Esophagus squamous epithelium (tissue), 4 donors: ENCODE measurements at regions not wholly inside any gene's neighbourhood (a gene's known extent, or its start where the extent isn't known, plus 50 kb on each side); places are given as distances from the start of the nearest gene placed in this dataset.

Source experiments
- POLR2A ChIP-seq, 4 donors: fragments of 450-650 bp; IDR thresholded peaks; one replicate each; pipeline ENCODE4 v1.6.1; 2017; ENCODE audit warnings: antibody characterized with exemption in 4 of 4, mild to moderate bottlenecking in 4 of 4, moderate library complexity in 3 of 4
- TF ChIP-seq, protein P1 (sequence below), 6 experiments: fragments of 450-650 bp in 4 of 6; fragments of 200-600 bp in 2 of 6; sonication (generic) in 2 of 6; IDR thresholded peaks; one replicate each; pipeline ENCODE4 v1.5.1; 2016 to 2019; ENCODE audit warnings: antibody characterized with exemption in 6 of 6, mild to moderate bottlenecking in 4 of 6, moderate library complexity in 4 of 6

GRCh38 chr16:87045466-87046216, 271.6 kb downstream of the C16orf95 start:
- TF ChIP-seq, protein P1, sequence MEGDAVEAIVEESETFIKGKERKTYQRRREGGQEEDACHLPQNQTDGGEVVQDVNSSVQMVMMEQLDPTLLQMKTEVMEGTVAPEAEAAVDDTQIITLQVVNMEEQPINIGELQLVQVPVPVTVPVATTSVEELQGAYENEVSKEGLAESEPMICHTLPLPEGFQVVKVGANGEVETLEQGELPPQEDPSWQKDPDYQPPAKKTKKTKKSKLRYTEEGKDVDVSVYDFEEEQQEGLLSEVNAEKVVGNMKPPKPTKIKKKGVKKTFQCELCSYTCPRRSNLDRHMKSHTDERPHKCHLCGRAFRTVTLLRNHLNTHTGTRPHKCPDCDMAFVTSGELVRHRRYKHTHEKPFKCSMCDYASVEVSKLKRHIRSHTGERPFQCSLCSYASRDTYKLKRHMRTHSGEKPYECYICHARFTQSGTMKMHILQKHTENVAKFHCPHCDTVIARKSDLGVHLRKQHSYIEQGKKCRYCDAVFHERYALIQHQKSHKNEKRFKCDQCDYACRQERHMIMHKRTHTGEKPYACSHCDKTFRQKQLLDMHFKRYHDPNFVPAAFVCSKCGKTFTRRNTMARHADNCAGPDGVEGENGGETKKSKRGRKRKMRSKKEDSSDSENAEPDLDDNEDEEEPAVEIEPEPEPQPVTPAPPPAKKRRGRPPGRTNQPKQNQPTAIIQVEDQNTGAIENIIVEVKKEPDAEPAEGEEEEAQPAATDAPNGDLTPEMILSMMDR (IDR thresholded peaks at IDR 0.05), result no peak
- TF ChIP-seq POLR2A (IDR thresholded peaks at IDR 0.05), result no peak
